GM19351 (cell line): ENCODE measurements at regions not wholly inside any gene's neighbourhood (a gene's known extent, or its start where the extent isn't known, plus 50 kb on each side); places are given as distances from the start of the nearest gene placed in this dataset.
"Not testable (repeated sequence)": the region's sequence is repeated elsewhere in the genome, so short reads cannot be mapped to it uniquely, and the experiment has no call there.

ENCODE experiments used
- ATAC-seq: cut with Tn5 transposase; IDR thresholded peaks from one replicate; pipeline ENCODE4 v1.9.1; 2021; ENCODE audit warnings: mild to moderate bottlenecking, moderate library complexity; ENCODE audit not compliant: unreplicated experiment

DNA sequence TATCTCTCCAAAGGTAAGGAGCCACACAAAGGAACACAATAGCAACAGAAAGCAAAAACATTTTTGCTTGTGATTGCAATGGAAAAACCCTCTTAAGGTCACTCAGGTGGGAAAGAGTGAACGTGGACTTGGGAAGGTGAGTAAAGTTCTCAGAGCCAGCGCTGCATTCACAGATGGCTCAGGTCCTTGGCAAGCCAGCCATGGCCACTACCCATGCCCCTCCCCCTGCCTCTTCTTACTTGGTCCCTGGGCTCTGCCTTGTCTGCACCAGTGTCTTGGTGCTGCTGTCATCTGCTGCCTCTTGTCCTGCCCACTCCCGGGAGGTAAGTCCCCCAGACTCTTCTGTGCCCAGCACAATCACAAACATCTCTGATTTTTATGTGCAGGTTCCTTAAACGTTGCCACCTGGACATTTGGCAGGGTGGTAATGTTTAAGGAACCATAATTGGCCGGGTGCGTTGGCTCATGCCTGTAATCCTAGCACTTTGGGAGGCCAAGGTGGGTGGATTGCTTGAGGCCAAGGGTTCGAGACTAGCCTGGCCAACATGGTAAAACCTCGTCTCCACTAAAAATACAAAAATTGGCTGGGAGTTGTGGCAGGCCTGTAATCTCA lies 74.6 kb downstream of the FEM1C start:
- ATAC-seq = no peak

- ATAC-seq = no peak
These were observed 76.9 kb downstream of the FEM1C start for GRCh38 chr5:115467628-115468027.

- ATAC-seq = no peak
These were observed 79.1 kb downstream of the FEM1C start for GRCh38 chr5:115465431-115465830.

- ATAC-seq = no peak
These were observed 80.6 kb downstream of the FEM1C start for GRCh38 chr5:115463983-115464382.

DNA sequence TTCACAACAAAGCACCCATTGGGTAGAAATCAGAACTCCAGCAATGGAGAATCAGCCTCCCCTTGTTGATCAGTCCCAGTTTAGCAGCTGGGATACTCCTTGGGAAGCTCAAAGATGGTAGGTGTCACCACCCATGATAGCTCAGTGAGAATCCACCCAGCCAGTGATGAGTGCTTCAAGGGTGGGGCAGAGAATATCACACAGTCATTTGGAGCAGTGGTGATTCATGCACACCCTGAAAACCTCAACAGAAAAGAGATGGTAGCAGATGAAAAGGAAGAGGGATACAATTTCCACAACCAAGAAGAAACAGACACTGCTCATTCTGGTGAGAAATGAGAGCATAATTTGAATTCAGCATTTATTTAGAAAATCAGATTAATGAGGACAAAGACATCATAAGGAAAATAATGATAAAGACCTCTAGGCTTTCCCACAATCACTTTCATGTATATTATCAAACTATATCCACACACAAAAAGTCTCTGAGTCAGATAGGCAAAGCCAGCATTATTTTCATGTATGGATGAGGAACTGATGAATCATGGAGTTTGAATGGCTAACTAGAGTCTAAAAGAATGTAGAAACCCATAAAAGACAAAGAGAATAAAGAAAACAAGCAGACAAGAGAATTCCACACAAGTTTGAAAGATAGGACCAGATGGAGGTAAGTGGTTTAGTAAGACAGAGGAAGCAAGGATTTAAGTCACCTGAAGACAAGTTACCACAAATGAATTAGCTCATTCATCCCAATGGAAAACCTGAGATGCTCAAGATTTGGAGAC lies 82.9 kb downstream of the FEM1C start:
- peak; percentile 54 for ATAC-seq

DNA sequence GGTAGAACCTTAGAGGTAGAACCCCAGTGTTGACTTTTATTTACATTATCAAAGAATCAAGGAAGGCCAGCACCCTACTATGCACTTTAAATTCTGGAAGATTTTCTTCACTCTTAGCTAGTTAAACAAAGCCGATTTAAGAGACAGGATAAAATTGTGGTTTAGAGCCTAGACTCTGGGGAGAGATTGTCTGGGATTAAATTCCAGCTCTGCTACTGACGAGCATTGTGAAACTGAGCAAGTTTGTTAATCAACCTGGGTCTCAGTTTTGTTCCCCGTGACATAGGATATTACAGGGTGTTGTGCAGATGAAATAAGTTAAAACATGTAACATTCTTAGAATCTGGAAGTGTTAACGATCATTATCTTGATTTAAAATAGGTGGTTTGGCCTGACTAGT lies 83.5 kb downstream of the FEM1C start:
- ATAC-seq = no peak

GRCh38 chr5:115460472-115460871 lies 84.1 kb downstream of the FEM1C start:
- ATAC-seq = peak; percentile 79

- ATAC-seq = no peak
These were observed 84.7 kb downstream of the FEM1C start for GRCh38 chr5:115459855-115460341.

GRCh38 chr5:115458416-115458815 lies 86.2 kb downstream of the FEM1C start:
- ATAC-seq = no peak

- no peak for ATAC-seq
These were observed 86.6 kb downstream of the FEM1C start for GRCh38 chr5:115458003-115458409.

DNA sequence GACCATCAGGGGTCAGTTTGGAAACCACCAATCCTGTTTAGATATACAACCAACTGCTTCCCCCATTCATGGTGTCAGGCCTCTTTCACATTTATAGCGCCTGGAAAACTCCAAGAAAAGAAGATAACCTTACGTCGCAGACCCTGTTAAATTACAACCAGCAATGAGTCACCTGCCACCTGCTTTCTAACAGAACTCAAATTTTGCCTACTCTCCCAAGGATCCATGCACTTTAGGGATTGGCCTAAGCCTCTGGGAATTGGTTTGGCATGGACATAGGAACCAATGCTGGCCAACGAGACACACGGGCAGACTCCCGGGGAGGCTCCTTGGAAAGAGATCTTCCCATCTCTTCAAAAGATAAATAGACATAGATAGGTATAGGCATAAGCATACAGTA lies 87.0 kb downstream of the FEM1C start:
- no peak for ATAC-seq

GRCh38 chr5:115456539-115457040 lies 88.0 kb downstream of the FEM1C start:
- no peak for ATAC-seq

DNA sequence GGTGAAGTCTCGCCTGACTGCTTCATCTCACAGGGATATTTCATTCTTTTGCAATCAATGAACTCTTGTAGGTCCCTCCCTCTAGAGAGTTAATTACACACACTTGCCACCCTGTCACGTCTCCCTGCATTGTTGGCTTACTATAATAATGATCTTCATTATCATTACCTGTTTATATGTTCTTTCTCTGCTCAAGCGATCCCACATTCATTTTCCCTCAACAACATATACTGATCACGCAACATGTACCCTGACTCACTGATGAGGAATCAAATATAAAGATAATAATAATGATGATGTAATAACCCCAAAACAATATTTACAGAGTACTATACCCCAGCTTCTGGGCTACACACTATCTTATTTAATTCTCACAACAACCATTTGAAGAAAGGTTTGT lies 88.5 kb downstream of the FEM1C start:
- no peak for ATAC-seq

DNA sequence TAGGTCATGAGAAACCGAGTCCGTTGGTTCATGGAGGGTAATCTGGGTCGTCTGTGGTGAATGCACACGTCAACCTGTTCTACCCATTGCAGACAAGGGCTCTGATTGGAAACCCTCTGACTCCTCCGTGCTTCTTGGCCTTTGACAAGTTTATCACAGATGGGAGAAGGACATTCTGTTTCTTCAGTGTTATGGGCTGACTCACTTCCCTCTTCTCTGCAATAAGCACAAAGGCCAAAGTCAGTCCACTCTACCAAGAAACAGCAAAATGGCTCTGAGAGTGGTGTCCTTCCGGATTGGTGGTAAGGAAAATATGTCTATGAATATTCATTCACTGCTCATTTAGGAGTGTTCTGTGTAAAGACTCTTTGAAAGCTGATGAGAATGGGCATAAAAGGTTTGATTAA lies 89.3 kb downstream of the FEM1C start:
- no peak for ATAC-seq

- no peak for ATAC-seq
These were observed 91.0 kb downstream of the FEM1C start for GRCh38 chr5:115453391-115454095.

- no peak for ATAC-seq
These were observed 91.9 kb downstream of the FEM1C start for GRCh38 chr5:115452536-115453235.

DNA sequence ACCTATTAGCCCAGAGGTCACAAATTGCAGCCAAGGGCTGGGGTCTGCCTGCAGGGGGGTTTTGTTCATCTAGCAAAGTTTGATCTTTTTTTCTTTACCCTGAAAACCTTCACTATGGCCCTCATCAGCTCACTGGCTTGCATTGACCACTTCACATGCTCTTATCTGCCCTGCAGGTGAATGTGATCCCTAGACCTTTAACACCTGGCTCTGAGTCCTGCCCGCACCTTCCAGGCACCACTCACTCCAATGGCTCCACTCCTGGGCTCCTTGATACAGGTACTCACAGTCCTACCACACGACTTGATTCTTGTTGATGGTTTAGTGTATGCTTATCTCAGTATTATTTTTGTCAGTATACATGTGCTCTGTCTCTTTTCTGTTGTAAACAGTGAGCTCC lies 92.5 kb downstream of the FEM1C start:
- no peak for ATAC-seq

GRCh38 chr5:115450741-115451140 lies 93.8 kb downstream of the FEM1C start:
- no peak for ATAC-seq

GRCh38 chr5:115448630-115449029 lies 95.9 kb downstream of the FEM1C start:
- ATAC-seq = not testable (repeated sequence)

- no peak for ATAC-seq
These were observed 103.7 kb downstream of the FEM1C start for GRCh38 chr5:115440782-115441451.
